ENCODE measurements at regions not wholly inside any gene's neighbourhood (a gene's known extent, or its start where the extent isn't known, plus 50 kb on each side); places are given as distances from the start of the nearest gene placed in this dataset.
A peak's percentile ranks its signal among the peaks of the same experiment; 100 is the strongest.

GRCh38 chr1:234724516-234725176 is 114.7 kb upstream of the IRF2BP2 start:
- H3K9me2 ChIP-seq = no peaks in the 10 kb centered on the region
- peaks cover 61 to 76% of the 10 kb centered on the region in 2 experiments for H3K4me1 ChIP-seq (ENCODE audit: control insufficient read depth in 1 of 2, insufficient read depth in 2 of 2, low read depth in 1 of 2, low read length in 1 of 2)
- H3F3A ChIP-seq (replicated peaks; ENCODE audit: insufficient read depth) = peaks cover 46% of the 10 kb centered on the region
- no peaks in the 10 kb centered on the region for H3K9me3 ChIP-seq
- ChIA-PET POLR2A (interaction anchor here (0.6 to 3.0 kb wide), 25 partner anchors 11 to 433 kb away, joined by 3 to 108 read pairs (median 5); partner anchors contain the start of gene IRF2BP2), CTCF (interaction anchor here (0.7 to 2.5 kb wide), 25 partner anchors 8 to 369 kb away, joined by 3 to 14 read pairs (median 4); partner anchors contain the start of gene IRF2BP2)
- peak overlapping the region; percentile 80 for H3K4me2 ChIP-seq
- H4K20me1 ChIP-seq (ENCODE audit: insufficient read depth) = no peaks in the 10 kb centered on the region
- peak overlapping the region; percentile 81 for H3K9ac ChIP-seq
- H3K4me3 ChIP-seq (ENCODE audit: low read depth in 2 of 2, low read length in 1 of 2) = peak overlapping the region; percentile 33 to 41; a peak in 3 of 4 replicates
- no peaks in the 10 kb centered on the region for H3K27me3 ChIP-seq (ENCODE audit: insufficient read depth)
- DNase-seq = peak; percentile 75
- 7% methylated on average over 16 of the region's 16 CpGs for WGBS (ENCODE audit: low lambda C conversion rate)
- TF ChIP-seq EZH2phosphoT487 (IDR thresholded peaks at IDR 0.05; ENCODE audit: borderline replicate concordance, low read depth) (no peak), USF1 (IDR thresholded peaks at IDR 0.05; ENCODE audit: borderline replicate concordance, low read depth) (no peak), RFX5 (IDR thresholded peaks at IDR 0.05; ENCODE audit: low read length) (peak; percentile 8; the same call in 1 of the 2 replicates), NFIC (IDR thresholded peaks at IDR 0.05; ENCODE audit: borderline replicate concordance) (no peak), MXI1 (IDR thresholded peaks at IDR 0.05; ENCODE audit: low read depth, low read length) (0 out of 2 replicates have a peak, but pooled peaks have one; percentile 46), FOSL2 (IDR thresholded peaks at IDR 0.05; ENCODE audit: borderline replicate concordance, low read depth) (no peak), RXRA (IDR thresholded peaks at IDR 0.05; ENCODE audit: borderline replicate concordance, low read depth) (no peak), CTCF (IDR thresholded peaks at IDR 0.05) (no peak), MEF2A (IDR thresholded peaks at IDR 0.05; ENCODE audit: borderline replicate concordance, low read depth) (no peak), YY1 (IDR thresholded peaks at IDR 0.05; ENCODE audit: low read depth) (0 out of 2 replicates have a peak, but pooled peaks have one; percentile 8), FOXM1 (IDR thresholded peaks at IDR 0.05; ENCODE audit: low read depth) (no peak; the same call in 1 of the 2 replicates), CHD2 (IDR thresholded peaks at IDR 0.05; ENCODE audit: low read length, partially characterized antibody) (peak; percentile 2)
- TF ChIP-seq, protein P1, sequence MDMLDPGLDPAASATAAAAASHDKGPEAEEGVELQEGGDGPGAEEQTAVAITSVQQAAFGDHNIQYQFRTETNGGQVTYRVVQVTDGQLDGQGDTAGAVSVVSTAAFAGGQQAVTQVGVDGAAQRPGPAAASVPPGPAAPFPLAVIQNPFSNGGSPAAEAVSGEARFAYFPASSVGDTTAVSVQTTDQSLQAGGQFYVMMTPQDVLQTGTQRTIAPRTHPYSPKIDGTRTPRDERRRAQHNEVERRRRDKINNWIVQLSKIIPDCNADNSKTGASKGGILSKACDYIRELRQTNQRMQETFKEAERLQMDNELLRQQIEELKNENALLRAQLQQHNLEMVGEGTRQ (IDR thresholded peaks at IDR 0.05; ENCODE audit: borderline replicate concordance, low read depth, low read length) = no peak
- H3K36me3 ChIP-seq (replicated peaks in 1 of 2; ENCODE audit: control insufficient read depth in 1 of 2, insufficient read depth in 2 of 2, low read length in 1 of 2) = no peaks in the 10 kb centered on the region
- peak overlapping the region; percentile 99 to 100 for H3K27ac ChIP-seq (ENCODE audit: low read depth in 2 of 2, low read length in 1 of 2)
- H3K79me2 ChIP-seq (ENCODE audit: insufficient read depth) = no peaks in the 10 kb centered on the region
- peak overlapping the region; percentile 20; the same call in 1 of the 2 replicates for H2AFZ ChIP-seq (ENCODE audit: low read depth)

Data from SK-N-SH (cell line).